Posterior cingulate gyrus (tissue), 11 donors: ENCODE measurements at regions not wholly inside any gene's neighbourhood (a gene's known extent, or its start where the extent isn't known, plus 50 kb on each side); places are given as distances from the start of the nearest gene placed in this dataset.

Source experiments
- DNase-seq, 10 donors: peaks; one replicate each; pipeline versions ENCODE4 v3.0.0 to v3.0.0-alpha.2; 2020 to 2021; ENCODE audit warnings: mixed read lengths in 3 of 10
- intact Hi-C: fragments of 100-400 bp; cut with DNase I; formaldehyde crosslinking; loops from one replicate; pipeline ENCODE4 v1.15.1; 2023

DNA sequence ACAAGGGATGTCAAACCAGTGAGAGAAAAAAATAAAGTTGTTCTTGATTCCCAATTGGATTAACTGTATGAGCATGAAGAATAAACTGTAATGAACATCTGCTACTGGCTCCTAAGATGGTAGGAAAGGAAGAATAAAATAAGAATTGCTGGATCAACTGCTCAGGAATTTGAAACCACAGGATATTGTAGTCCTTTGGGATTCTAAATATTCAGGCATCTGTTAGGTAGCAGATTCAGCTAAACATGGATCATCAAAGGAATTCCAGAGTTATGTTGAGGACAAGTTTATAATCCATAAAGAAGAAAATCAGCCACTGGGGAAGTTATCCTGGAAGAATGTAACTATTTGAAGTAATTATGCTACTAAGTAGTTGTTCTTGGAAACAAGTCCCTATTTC lies 65.8 kb downstream of the ISL1 start:
- intact Hi-C loops: no loop called here

DNA sequence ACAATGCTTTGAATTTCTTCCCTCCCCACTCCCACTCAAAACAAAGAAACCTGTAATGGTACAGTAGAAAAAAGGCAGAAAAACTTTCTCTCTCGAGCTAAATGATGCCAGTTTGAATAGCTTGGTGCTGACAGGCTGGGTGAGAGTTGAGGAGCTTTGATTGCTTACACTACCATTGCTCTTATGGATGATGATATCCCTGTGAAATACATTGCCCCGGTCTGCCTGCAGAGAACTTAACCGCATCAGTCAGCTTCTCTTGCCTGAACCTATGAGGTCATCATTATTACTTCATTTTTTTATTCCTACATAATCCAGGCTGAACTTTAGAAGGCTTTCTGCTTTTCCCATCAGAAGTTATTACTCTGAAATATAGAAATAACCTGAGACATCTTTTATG lies 69.3 kb downstream of the ISL1 start:
- intact Hi-C loops: no loop called here
- DNase-seq: no peak

More for the DNA sequence above, 65.8 kb downstream of the ISL1 start:
- no peak for DNase-seq

DNA sequence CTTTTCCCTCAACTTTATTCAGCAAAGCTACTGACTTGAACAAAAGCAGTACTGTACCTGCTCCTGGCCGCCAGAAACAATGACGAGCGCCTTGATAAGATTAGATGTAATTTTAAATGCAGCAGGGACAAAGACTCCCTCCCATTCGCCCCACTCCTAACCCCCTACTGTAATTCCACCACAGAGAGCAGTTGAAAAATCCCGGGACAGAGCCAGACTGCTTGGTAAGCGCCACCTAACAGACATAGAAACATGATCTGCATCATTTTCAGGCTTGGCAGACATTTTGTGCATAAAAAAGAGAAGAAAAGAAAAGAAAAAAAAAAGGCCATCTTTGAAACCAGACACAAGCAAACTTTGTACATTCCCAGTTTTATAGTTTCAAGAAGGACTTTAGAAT lies 81.9 kb downstream of the ISL1 start:
- intact Hi-C loops: no loop called here
- DNase-seq: no peak

DNA sequence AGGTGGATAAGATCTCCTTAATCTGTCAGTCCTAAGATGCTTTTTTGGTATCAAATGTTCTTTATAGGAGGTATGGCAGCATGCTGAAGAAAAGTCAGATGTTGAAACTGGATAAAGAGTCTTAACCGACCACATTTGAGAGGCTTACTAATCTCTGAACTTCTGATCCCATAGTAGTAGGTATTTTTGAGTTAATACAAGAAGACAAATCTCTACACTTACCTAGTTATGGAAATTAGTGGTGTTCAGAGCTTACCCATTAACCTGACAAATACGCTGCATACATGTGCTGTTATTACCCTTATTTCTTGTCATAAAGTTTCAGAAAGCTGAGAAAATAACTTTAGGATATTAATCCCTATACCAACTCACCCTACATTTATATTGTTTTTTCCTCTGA lies 83.0 kb downstream of the ISL1 start:
- intact Hi-C loops: no loop called here

DNA sequence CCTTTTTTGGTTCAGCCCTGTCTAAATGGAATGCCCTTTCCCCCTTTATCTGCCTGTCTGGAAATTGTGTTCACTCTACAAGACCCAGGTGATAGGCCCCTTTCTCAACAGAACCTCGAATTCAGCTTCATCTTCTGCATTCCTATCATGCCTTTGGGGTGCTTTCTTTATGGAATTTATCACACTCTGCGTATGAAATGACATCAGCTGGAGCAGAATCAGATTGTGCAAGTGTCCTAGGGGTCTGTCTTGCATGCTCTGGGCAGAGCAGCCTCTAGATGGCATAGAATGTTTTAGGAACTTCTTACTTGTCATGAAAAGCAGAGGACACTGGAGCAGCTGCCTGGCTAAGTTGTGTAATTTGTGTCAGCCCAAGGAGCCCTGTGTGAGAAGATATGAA lies 84.9 kb downstream of the ISL1 start:
- DNase-seq: no peak
- intact Hi-C loops: no loop called here

More for the DNA sequence above, 83.0 kb downstream of the ISL1 start:
- DNase-seq: no peak

DNA sequence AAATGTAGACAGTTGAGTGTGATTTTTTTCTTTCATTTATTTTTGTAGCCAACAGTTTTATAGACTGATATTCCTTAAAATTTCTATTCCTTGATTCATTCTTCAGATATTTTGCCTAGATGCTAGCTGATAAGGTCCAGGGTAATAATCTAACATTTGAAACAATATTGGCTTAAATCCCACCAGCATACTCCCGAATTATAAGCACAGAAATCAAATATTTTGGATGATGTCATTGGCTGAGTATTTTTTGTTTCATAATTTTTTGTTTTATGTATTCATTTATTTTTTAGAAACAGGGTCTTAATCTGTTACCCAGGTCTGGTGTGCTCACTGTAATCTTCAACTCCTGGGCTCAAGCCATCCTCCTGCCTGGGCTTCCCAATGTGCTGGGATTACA lies 88.4 kb downstream of the ISL1 start:
- DNase-seq: no peak
- intact Hi-C loops: no loop called here

DNA sequence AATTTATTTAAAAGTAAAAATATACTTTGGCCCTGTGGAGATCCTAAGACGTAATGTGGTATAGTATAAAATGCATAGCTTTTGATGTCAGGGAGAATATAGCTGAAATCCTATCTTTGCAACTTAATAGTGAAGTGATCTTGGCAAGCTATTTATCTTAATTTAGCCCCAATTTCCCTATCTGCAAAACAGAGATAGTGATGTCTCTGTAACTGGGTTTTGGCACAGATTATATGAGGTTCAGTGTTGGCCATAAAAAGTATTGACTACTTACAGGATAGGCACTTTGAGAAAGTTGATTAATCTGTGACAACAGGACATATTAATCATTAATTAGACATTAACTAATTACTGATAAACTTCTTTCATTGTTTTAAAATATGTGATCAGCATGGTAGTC lies 89.2 kb downstream of the ISL1 start:
- no peak for DNase-seq
- intact Hi-C loops: no loop called here

DNA sequence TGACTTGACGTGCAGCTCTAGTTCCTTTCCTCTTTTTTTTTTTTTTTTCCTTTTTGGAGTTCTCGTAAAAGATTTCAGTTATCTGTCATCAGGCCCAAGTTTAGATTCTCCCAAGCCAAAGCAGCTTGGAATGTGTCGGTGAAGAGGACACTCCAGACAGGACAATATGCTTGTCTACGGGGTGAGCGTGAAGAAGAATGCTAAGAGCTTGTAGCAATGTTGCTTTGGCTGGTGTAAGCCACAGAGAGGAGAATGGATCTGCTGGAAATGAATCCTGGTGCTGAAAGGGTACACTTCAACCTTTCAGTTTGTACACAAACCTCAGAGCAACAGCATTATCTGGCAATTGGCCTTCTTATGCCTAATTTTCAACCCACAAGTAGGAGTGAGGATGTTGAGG lies 92.4 kb downstream of the ISL1 start:
- no peak for DNase-seq
- intact Hi-C loops: no loop called here

DNA sequence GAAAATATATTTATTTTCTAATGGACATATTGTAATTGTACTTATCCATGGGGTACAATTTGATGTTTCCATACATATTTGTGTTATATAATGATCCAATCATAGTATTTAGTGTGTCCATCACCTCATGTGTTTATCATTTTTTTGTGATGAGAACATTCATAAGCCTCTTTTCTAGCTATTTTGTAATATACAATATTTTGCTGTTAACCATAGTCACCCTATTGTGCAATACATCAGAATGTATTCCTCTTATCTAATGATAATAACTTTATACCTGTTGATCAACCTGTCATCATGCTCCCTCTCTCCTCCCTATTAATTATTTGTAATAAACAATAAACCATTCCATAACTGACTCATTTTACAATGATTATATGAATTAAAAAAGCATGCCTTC lies 93.2 kb downstream of the ISL1 start:
- intact Hi-C loops: no loop called here
- DNase-seq: no peak

DNA sequence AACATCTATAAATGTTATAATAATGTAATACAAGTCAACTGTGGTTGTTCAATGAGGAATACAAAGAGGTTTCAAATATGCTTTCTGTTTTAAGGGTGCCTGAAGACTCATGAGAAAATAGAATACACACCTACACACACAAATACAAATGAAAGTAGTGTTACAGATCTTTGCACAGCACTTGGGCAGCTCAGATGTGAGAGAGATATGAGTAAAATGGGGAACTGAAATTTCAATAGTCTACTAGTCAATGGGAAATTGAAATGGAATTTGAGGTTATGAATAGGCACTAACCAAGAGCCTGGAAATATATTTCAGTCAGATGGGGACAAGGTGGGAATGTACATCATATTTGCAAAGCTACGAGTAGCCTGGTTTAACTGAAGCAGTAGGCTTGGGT lies 96.6 kb downstream of the ISL1 start:
- intact Hi-C loops: no loop called here

DNA sequence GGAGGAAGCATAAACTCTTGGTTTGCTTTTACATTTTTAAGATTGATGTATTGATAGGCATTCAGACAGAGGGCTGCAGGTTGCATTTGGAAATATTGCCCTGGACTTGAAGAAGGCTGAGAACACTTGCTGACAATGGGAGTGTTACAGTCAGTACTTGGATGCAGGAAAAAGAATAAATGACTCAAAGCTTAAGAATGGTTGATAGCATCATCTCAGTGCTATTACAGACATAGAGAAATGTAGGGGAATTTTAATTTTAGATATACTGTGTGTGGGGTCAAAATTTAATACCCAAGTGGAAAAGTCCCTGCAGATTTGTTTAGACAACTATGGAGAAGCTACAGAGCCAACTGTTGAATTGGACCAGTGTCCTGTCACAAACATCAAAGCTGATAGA lies 101.1 kb downstream of the ISL1 start:
- DNase-seq: no peak
- intact Hi-C loops: no loop called here

More for the DNA sequence above, 96.6 kb downstream of the ISL1 start:
- no peak for DNase-seq

DNA sequence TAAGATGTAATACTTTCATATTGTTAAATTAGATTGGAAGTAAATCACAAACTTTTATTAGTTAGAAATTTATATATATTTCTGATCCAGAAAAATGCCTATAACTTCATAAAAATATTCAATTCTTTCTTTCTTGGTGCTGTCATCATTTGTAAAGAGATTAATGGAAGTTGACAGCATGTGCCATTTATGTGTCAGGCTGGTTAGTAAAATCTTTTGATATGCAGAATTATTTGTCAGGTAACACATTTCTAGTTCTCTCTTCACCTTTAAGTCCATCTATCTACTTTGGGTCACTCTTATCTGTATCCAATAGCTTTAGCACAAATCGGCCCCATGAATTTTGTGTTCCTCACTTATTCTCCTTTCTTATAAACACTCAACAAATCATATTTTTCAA lies 102.9 kb downstream of the ISL1 start:
- DNase-seq: no peak
- intact Hi-C loops: no loop called here

DNA sequence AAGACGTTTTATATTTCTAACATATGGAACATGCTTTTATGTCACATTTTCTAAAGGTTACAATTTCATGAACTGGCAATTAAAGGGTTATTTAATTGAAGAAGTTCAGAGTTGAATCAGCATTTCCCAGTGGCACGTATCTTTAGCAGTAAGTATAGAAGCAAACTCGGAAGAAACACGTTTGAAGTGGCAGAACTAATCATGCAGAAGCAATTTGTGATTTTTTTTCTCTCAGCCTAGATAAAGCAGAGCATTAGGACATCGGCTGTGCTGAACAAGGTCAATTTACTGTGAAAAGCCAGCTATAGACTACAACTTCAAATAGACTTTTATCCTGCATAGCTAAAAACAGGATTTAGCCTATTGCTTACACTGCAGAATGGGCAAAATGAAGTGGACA lies 104.7 kb downstream of the ISL1 start:
- DNase-seq: no peak
- intact Hi-C loops: no loop called here

DNA sequence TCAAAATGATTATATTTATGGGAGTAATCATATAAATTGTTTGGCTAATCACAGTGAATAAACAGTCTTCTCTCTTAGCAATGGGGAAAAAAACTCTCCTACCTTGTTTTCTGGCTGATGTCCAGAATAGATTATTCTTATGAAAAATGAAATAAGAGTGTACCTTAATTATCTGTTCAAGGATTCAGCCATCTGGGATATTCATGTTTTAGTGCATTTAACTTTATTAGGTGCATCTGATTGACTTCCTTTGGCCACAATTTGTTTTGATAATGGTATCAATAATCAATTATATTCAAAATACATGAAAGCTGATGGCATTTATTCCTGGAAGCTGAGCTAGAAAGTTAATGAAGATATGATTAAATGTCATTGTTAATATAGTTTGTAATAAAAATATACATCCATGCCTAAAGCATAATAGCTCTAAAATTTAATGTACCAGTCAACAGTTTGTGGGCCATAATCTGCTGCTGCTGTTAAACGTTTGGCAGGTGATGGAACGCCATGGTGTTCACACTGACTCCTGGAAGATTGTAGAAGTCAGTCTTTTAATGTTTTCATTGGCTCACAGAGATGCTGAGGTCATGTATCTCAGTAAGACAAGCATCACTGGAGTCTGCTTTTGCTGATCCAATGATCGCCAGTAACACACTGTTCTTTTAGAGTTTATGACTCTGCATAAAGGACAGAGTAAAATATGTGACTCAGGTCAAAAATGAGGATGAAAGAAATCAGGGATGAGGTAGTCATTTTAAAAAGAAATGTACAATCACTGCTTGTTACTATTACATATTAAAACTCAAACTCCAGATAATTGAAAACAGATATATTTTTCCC lies 105.8 kb downstream of the ISL1 start:
- intact Hi-C loops: no loop called here
- no peak for DNase-seq

DNA sequence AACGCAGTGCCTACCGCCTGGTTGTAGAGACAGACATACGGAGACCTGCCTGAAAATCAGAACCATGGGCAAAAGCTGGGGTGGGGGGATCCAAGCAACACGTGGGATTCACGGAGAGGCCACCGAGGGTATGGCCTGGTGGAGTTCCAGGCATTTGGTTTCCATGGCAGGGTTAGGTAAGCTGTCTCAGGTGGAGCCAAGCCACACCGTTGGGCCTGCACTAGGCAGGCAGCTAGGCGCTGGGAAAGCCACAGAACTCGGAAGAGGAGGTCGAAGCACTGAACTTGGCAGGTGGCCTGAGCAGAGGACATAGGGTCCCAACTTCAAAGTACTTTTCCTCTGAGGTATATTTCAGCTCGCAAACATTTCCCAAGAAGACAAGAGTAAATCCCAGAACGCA lies 111.6 kb downstream of the ISL1 start:
- DNase-seq: peak in 3 of 10 donors; percentile 17 to 47 (median 38)
- intact Hi-C loops: no loop called here

DNA sequence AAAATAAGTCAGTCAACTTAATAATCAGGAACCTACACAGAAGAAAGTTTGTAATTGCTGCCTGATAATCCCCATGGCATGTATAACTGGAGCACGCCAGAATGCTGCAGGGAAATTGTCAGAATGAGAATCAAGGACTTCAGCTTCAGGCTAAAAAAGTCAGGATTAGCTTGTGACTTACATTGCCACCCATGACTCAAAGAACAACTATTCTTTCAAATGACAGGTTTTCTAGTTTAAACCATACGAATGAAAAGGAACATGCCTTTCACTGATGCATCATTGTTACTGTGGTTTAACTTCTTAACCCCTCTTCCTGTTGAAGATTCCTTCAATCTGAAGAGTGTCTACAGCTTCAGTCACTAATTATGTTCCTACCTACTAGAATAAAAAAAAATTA lies 112.4 kb downstream of the ISL1 start:
- no peak for DNase-seq
- intact Hi-C loops: no loop called here

DNA sequence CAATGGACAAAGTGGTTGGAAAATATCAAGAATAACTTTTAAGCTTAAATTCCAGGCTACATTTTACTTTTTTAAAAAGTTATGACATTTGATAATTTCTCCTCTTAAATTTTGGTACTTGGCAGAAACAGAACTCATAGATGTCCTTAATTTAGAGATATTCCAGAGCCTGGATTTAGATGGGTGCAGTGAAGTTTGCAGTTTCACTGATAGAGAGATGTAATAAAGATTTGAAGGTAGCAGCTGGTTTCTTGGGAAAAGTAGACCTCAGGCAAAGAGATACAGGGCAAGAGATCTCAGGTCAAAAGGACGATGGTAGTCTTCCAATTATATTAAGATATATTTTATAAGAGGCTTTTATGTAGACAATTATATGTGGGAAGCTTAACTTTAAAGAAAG lies 134.6 kb downstream of the ISL1 start:
- DNase-seq: no peak
- intact Hi-C loops: no loop called here

DNA sequence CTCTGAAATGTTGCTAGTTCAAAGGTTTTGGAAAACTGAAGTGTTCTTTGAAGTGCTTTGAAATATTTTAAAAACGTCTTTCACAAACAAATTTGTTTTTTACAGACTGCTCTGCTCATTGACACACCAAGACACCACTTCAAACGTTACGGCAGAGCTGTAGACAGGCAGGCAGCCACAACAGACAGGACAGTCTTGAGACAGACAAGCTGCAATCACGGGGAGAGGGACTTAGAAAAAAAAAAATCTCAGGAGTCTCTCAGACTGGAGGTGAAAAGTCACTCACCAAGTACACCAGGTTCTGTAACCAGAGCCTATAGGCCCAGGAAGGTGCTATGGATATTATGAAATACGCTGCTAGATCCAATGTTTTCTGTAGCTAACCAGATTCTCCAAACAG lies 135.4 kb downstream of the ISL1 start:
- DNase-seq: no peak
- intact Hi-C loops: no loop called here

DNA sequence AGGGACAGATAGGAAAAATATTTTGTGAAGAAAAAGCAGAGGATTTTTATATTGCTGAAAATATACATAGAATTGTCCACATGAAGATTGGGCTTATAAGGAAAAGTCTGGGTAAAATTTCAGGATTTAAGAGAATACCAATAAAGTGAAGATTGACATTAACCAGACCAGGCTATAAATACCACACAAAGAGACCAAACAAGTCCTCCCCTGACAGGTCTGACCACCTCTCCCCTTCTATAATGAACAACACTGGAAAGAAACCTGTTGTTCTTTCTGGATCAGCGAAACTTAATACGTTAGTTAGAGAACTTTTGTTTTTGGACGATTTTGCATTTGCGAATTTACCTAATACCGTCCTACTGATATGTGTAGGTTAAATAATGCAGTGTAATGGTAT lies 138.3 kb downstream of the ISL1 start:
- DNase-seq: no peak
- intact Hi-C loops: no loop called here

DNA sequence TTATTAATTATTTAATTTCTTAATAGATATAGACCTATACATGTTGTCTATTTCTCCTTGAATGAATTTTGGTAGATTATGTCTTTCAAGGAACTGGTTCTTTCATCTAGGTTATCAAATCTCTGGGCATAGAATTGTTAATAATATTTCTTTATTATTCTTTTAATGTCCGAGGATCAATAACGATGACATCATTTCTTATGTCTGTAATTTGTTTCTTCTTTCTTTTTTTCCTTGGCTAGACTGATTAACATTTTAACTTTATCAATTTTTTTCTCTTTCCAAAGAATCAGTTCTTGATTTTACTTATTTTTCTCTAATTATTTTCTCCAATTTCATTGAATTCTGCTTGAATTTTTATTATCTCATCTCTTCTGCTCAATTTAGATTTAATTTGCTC lies 156.0 kb downstream of the ISL1 start:
- intact Hi-C loops: no loop called here
- no peak for DNase-seq

DNA sequence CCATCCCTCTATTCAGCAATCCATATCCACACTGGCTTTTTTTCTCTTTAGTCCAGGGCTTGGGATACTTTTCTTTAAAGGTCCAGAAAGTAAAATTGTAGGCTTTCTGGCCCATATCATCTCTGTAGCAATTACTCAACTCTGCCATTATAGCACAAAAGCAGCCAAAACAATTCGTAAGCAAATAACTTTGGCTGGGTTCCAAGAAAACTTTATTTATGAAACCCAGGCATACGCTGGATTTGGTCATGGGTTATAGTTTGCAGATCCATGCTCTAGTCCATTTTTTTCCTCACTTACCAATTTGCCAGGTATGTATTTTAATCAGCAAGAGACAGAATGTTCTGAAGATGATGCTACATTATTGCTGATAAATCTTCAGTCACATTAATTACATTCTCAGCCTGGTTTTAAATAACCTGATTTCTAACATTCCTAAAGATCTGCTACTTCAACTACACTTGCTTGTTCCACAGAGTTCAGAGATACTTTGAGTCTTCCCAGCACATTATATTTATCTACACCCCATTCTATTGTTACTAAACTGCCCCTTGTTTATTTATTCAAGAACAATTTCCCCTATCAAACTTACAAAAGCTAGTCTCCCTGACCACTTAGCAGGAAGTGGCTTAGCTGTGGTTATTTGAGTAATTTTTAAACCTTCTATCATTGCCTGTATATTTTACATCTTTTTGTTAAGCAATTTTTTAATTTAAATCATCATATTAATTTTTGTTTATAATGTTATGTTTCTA lies 161.0 kb downstream of the ISL1 start:
- DNase-seq: no peak
- intact Hi-C loops: no loop called here

DNA sequence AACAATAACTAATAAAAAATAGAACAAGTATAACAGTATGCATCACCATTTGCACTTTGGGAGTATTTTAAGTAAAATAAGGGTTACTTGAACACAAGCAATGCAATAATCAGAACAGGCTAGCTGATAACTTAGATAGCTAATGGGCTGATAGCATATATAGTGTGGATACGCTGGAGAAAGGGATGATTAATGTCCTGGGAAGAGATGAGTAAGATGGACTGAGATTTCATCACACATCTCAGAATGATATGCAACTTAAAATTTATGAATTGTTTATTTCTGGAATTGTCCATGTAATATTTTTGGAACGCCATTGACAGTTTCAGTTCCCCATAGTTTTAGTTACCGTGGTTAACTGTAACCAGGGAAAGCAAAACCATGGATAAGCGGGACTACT lies 173.6 kb downstream of the ISL1 start:
- DNase-seq: no peak
- intact Hi-C loops: no loop called here
